A204.1 (cell line): ENCODE measurements at regions not wholly inside any gene's neighbourhood (a gene's known extent, or its start where the extent isn't known, plus 50 kb on each side); places are given as distances from the start of the nearest gene placed in this dataset.
A peak's percentile ranks its signal among the peaks of the same experiment; 100 is the strongest.

Experiments
- FAIRE-seq: peaks from 2 replicates; lab custom pipeline; 2012; peaks lifted over from hg19 to GRCh38; lab: Jason Lieb, UNC

DNA sequence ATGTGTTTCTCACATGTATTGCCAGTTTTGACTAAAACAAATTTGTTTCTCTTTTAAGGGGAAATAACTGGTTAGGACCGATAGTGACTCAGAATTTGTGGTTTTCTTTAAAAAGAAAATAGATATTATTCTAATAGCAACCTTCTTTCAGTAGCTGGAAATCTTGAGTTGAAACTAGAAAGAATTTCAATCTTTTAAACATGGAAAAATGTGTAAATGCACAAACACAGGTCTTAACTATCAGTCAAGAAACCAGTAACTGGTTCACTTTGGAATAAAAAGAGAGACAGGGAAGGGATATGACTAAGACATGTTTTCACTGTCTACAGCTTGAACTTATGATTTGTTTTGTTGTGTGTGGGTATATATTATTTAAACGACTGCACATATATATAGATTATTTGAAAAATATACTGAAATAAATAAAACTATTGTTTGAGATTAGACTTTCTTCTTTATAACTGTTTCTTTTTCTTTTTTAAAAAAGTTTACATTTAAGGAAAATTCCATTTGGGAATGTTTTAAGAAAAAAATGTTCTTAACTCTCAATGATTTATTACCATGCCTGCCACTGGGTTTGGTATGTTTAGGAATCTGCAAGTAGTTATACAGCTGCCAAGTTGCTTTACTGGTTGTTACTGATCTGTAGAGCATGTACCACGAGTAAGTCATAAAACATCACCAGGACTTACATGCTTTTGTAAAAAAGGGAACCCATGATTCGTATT lies 753.3 kb upstream of the MARCKS start:
- no peak for FAIRE-seq

GRCh38 chr6:113104541-113104940 lies 752.6 kb upstream of the MARCKS start:
- FAIRE-seq = no peak

- FAIRE-seq = no peak
Observed at GRCh38 chr6:113104951-113105350, 752.2 kb upstream of the MARCKS start.

DNA sequence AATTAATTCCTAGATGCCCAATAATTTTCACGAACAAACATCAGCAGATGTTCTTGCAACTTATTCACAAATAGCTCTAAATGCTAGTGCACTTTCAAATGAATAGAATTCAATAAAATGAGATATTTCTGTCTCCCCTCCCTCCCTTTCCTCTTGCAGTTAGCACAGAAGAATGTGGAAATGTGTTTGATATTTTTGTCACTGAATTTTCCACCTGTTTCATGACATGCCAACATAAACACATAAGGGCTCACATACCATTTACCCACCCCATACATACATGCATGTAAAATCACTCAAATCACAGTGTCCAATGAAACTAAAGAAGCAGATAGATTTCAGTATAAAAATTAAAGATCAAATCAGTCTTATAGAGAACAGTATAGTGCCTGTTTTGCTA lies 746.9 kb upstream of the MARCKS start:
- FAIRE-seq = no peak

GRCh38 chr6:113111550-113111949 lies 745.6 kb upstream of the MARCKS start:
- no peak for FAIRE-seq

- no peak for FAIRE-seq
Observed at GRCh38 chr6:113112086-113112485, 745.1 kb upstream of the MARCKS start.

DNA sequence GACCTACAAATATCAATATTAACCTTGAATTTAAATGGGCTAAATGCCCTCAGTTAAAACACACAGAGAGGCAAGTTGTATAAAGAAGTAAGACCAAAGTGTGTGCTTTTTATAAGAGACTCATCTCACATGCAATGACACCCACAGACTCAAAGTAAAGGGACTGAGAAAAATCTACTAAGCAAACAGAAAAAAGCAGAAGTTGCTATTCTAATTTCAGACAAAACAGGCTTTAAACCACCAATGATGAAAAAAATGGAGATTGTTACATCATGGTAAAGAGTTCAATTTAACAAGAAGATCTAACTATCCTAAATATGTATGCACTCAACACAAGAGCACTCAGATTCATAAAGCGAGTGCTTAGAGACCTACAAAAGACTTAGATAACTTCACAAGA lies 741.9 kb upstream of the MARCKS start:
- FAIRE-seq = no peak

- FAIRE-seq = no peak
Observed at GRCh38 chr6:113120224-113120581, 736.9 kb upstream of the MARCKS start.

DNA sequence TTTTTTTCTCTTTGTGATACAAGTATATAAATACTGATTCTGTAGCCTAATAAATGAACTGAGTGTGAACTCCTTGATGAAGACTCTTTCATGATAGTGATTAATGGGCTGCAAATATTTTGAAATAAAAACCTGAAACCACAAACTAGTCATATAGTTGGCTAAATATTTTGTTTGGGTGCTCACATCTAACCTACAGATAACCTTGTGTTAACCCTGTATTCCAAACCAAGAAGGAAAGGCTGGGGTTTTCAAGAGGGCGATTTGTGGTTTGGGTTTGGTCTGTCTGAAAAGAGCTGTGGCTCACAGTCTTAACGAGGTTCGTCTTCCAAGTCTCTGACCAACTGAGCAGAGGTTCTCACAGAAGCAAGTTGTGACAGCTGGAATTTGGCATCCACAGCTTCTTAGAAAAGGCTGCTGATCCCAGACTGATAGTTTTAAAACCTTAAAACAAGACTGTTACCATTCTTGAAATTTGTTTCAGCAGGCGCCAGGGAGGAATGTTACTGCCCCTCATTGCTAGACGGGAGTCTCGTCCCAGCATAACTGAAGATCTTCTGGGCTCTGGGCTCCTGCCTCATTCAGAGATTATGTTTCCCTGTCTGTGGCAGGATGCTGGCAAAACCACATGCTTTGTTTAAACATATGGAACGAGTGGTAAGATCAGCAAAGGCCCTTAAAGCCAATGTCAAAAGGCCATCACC lies 736.4 kb upstream of the MARCKS start:
- no peak for FAIRE-seq

DNA sequence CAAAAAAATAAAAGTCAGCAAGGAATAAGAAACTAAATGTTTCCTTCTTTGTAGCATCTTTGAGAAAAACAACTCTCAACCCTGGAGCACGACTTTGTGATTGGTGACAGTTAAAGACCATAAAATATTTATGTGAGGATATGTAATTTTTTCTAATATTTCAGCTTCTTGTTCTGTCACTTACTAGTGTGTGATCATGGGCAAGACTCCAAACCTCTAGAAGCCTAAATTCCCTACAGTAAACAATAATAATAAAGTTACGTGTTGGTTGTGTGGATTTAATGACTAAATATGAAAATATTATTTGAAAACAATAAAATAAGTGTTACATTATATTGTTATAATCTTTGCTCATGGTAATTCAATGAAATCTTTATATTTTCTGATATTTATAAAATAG lies 735.6 kb upstream of the MARCKS start:
- FAIRE-seq = peak; percentile 87

- FAIRE-seq = no peak
Observed at GRCh38 chr6:113122060-113122459, 735.1 kb upstream of the MARCKS start.

DNA sequence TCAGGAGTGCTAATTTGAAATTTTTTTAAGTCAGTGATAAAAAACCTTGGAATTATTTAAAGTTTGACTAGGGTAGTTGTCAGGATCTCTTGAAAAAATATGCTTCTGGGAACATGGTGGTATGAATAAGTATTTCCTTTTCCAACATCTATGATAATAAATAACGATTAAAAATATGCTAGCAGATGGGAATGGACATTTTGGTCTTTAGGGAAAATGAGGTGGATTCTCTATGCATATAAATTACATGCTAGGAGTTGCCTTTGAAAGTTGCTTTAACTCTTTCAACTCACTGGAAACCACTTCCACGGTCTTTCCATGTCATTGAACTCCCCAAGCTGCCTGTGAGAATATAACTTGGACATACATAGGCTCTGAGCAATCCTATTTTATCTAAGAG lies 731.5 kb upstream of the MARCKS start:
- FAIRE-seq = no peak

DNA sequence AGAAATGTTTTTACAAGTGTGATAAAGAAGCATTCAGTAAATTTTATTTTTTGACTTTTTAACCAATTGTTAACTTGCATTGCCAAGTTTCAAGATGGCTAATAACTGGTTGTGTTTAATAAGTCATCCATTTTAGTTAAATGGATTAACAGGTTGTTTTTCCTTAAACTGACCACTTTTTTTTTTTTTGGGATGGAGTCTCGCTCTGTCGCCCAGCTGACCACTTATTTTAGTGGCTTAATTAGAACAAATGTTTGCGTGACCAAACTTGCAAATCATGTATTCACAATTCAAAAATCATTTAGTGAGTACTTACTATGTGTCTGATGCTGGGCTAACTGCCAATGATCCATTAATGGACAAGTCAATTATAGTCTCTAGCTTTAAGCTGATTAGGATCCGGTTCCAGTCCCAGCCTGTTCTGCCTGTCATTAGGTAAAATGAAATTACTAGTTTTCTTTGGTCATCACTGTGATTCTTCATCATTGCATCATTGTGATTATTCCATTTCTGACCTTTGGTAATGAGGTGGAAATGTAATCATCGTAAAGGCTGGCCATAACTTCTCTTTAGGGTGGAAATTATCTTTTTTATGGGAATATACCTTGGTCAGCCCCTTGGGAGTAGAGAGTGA lies 729.2 kb upstream of the MARCKS start:
- no peak for FAIRE-seq

DNA sequence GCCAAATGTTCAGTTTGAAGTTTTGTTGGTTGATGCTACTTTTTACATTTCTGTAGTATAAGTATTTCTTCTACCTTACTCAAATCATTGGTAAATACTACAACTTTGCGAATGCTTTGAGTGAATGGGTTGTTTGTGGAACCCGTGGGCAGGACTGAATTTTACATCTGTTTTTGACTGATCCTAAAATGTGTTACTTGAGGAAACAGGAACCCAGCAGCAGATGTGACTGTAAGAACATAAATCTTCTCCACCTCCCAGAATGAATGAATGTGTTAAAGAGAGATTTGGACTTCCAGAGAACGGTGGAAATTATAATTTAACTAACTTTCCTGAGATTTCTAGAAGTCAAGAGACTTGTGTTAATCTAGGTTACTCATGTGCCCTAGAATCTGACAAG lies 728.5 kb upstream of the MARCKS start:
- FAIRE-seq = no peak

- no peak for FAIRE-seq
Observed at GRCh38 chr6:113129991-113130390, 727.2 kb upstream of the MARCKS start.

DNA sequence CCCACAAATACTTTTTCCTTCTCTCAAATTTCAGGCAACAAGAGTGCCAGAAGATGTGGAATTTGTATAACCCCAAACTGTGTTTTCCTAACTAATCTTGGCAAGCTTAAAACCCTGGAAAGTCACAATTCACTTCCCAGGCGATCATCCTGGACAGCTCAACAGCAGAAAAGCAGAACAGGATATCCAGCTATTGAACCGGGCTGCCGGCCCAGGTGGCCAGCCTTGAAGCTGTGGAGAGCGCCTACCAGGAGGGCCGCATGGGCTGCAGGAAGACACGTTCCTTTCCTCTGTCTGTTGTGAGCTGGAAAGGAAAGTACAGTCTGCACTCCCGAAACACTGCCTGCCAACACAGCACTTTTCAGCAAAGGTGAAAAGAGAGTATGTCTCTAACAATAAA lies 719.7 kb upstream of the MARCKS start:
- FAIRE-seq = no peak

DNA sequence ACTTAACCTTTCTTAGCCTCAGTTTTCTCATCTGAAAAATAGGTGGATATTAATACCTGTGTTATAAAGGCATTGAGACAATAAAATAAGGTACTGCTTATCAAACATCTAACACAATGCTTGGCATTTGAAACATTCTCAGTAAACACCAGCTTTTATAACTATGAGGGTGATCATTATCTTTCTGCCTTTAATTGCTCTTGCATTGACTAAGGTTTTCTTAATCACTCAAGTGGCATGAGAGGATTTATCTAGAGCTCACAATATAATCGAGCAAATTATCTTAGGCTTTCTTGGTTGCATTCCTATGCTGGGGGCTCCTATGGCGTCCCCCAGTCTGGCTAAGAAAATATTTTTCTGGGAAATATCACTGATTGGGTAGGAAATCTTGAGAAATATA lies 716.4 kb upstream of the MARCKS start:
- no peak for FAIRE-seq

DNA sequence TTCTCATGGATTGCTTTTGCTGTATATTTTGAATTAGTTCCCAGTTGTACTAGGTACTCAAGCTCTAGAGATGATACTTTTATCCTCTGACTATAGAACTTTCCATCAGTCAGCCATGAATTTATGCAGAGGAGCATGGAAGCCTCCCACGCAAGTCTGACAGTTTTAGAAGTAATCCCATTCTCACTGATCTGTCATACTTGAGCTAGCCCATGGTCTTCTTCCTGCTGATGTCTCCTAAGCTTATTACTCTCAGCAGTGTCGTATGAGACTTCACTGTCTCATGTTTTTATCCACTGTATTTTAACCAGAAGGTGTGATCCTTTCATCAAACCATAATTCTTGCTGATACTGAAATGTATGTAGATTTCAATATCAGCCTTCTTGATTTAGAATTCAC lies 715.2 kb upstream of the MARCKS start:
- FAIRE-seq = no peak

- no peak for FAIRE-seq
Observed at GRCh38 chr6:113142671-113143174, 714.4 kb upstream of the MARCKS start.

DNA sequence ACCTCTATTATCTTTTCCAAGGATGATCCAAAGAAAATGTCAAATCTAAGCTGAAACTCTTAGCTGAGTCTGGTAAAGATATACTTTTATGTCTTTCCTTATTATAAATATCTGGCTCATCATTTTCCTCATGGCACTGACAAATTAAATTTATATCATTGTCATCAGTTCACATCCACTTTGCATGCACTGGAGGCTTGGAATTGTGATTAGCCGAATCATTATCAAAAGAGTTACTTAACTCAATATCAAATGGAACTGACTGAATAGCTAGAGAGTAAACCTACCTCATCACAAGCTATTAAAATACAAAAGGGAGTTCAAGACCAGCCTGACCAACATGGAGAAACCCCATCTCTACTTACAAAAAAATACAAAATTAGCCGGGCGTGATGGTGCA lies 713.9 kb upstream of the MARCKS start:
- no peak for FAIRE-seq

GRCh38 chr6:113144117-113144516 lies 713.0 kb upstream of the MARCKS start:
- FAIRE-seq = no peak

GRCh38 chr6:113146878-113147277 lies 710.3 kb upstream of the MARCKS start:
- no peak for FAIRE-seq

DNA sequence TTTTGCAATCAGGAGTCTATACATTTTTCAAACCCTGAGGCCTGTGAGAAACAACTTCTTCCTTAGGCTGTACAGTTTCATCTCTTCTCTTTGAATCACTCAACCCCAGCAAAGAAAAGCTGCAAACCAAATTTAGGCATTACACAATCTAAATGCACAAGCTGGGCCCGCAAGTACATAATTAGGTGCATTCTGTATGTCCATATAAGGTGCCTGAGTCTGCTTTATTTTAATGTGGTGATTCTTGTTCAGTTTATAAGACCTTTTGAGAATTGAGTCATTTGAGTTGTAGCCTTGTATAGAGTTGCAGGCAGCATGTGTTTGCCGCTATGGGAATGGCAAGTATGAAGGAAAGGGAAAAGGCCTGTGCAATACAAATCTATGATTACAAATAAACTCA lies 709.6 kb upstream of the MARCKS start:
- no peak for FAIRE-seq

- no peak for FAIRE-seq
Observed at GRCh38 chr6:113148566-113148965, 708.6 kb upstream of the MARCKS start.
